Upper lobe of right lung (tissue), 1 donor: ENCODE measurements at regions not wholly inside any gene's neighbourhood (a gene's known extent, or its start where the extent isn't known, plus 50 kb on each side); places are given as distances from the start of the nearest gene placed in this dataset.

Experiments used
- ATAC-seq: fragments of 200-7000 bp; cut with Tn5 transposase; one replicate; pipeline ENCODE4 v1.9.1; 2020; ENCODE audit warnings: mild to moderate bottlenecking, moderate library complexity
- DNase-seq: peaks from one replicate; pipeline ENCODE4 v3.0.0-alpha.2; 2020
- H3K27ac ChIP-seq: fragments of 200-600 bp; one replicate; pipeline ENCODE4 v1.8.0; 2022
- H3K27me3 ChIP-seq: fragments of 200-600 bp; one replicate; pipeline ENCODE4 v1.8.0; 2022; ENCODE audit warnings: mild to moderate bottlenecking
- H3K36me3 ChIP-seq: fragments of 200-600 bp; one replicate; pipeline ENCODE4 v1.8.0; 2022
- H3K4me1 ChIP-seq: fragments of 200-600 bp; one replicate; pipeline ENCODE4 v1.8.0; 2022
- H3K4me3 ChIP-seq: fragments of 200-600 bp; one replicate; pipeline ENCODE4 v1.8.0; 2022; ENCODE audit warnings: mild to moderate bottlenecking
- H3K9me3 ChIP-seq: fragments of 200-600 bp; one replicate; pipeline ENCODE4 v1.8.0; 2022
- intact Hi-C: fragments of 100-400 bp; cut with DNase I; formaldehyde crosslinking; loops from one replicate; pipeline ENCODE4 v1.11.0; 2022
- TF ChIP-seq, protein P1 (sequence below): fragments of 200-600 bp; IDR thresholded peaks from one replicate; pipeline ENCODE4 v1.8.0; 2022; ENCODE audit warnings: antibody characterized with exemption
- donor health status: DM: no; HTN: yes; CAD: no; lungs with severe emphysema.

GRCh38 chr22:48881326-48881980 lies 946.2 kb downstream of the BRD1 start:
- Histone ChIP-seq H3K27me3 (no peaks in the 10 kb centered on the region), H3K27ac (no peak overlapping the region), H3K9me3 (no peaks in the 10 kb centered on the region), H3K36me3 (no peaks in the 10 kb centered on the region), H3K4me1 (no peaks in the 10 kb centered on the region), H3K4me3 (no peak overlapping the region)
- DNase-seq = peak; percentile 36
- intact Hi-C loops = no loop called here
- TF ChIP-seq, protein P1, sequence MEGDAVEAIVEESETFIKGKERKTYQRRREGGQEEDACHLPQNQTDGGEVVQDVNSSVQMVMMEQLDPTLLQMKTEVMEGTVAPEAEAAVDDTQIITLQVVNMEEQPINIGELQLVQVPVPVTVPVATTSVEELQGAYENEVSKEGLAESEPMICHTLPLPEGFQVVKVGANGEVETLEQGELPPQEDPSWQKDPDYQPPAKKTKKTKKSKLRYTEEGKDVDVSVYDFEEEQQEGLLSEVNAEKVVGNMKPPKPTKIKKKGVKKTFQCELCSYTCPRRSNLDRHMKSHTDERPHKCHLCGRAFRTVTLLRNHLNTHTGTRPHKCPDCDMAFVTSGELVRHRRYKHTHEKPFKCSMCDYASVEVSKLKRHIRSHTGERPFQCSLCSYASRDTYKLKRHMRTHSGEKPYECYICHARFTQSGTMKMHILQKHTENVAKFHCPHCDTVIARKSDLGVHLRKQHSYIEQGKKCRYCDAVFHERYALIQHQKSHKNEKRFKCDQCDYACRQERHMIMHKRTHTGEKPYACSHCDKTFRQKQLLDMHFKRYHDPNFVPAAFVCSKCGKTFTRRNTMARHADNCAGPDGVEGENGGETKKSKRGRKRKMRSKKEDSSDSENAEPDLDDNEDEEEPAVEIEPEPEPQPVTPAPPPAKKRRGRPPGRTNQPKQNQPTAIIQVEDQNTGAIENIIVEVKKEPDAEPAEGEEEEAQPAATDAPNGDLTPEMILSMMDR = no peak
- ATAC-seq = no peak

DNA sequence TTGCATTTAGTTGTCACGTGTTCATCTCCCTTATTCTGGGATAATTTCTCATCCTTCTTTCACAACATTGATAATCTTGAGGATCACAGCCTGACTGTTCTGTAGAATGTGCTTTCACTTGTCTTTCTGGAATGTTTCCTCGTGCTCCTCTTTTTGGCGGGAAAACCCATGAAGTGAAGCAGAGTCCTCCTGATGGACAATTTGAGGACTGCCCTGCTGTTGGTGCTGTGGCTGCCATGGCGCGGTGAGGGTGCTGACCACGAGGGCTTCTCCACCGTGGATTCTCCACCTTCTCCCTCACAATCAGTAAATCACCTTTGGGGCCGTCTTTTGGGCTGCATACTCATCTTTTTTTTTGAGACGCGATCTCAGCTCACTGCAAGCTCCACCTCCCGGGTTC lies 946.9 kb downstream of the BRD1 start:
- intact Hi-C loops = no loop called here
- Histone ChIP-seq H3K4me1 (no peaks in the 10 kb centered on the region), H3K27me3 (peaks cover under 1% of the 10 kb centered on the region), H3K4me3 (no peak overlapping the region), H3K27ac (no peak overlapping the region), H3K36me3 (no peaks in the 10 kb centered on the region), H3K9me3 (no peaks in the 10 kb centered on the region)
- peak; percentile 20 for DNase-seq
- TF ChIP-seq, protein P1 = no peak
- ATAC-seq = no peak

- Histone ChIP-seq H3K4me3 (no peak overlapping the region), H3K36me3 (no peaks in the 10 kb centered on the region), H3K9me3 (no peaks in the 10 kb centered on the region), H3K4me1 (no peaks in the 10 kb centered on the region), H3K27me3 (peaks cover 10% of the 10 kb centered on the region), H3K27ac (no peak overlapping the region)
- no peak for DNase-seq
- intact Hi-C loops = no loop called here
- TF ChIP-seq, protein P1 = no peak
- no peak for ATAC-seq
These were observed 950.7 kb downstream of the BRD1 start for GRCh38 chr22:48876951-48877350.

DNA sequence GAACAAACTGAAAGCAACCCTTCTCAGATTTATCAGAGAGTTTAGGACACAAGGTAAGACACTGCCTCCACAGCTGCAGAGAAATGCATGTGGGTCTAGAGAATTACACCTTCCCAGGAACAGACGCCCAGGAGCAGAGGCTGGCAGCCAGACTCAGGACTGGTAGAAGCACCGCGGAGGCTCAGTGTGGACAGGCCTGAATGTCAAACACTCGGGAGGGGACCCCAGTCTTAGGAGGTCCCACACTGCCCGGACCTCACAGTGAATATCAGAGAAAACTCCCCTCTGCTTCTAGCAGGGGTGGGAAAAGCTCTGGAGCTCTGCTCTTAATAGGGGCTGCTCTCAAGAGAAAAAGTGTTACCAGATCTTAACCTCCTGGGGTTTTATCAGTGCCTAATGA lies 952.7 kb downstream of the BRD1 start:
- Histone ChIP-seq H3K9me3 (no peaks in the 10 kb centered on the region), H3K4me1 (no peaks in the 10 kb centered on the region), H3K27me3 (peaks cover 15% of the 10 kb centered on the region), H3K4me3 (no peak overlapping the region), H3K27ac (no peak overlapping the region), H3K36me3 (no peaks in the 10 kb centered on the region)
- peak; percentile 44 for DNase-seq
- intact Hi-C loops = no loop called here
- no peak for ATAC-seq
- TF ChIP-seq, protein P1 = no peak

GRCh38 chr22:48873191-48873520 lies 954.5 kb downstream of the BRD1 start:
- no peak for ATAC-seq
- no peak for DNase-seq
- Histone ChIP-seq H3K4me3 (no peak overlapping the region), H3K9me3 (no peaks in the 10 kb centered on the region), H3K27me3 (peaks cover 15% of the 10 kb centered on the region), H3K4me1 (no peaks in the 10 kb centered on the region), H3K27ac (no peak overlapping the region), H3K36me3 (no peaks in the 10 kb centered on the region)
- intact Hi-C loops = no loop called here
- TF ChIP-seq, protein P1 = no peak
